ENCODE measurements at regions not wholly inside any gene's neighbourhood (a gene's known extent, or its start where the extent isn't known, plus 50 kb on each side); places are given as distances from the start of the nearest gene placed in this dataset.
"Not testable (repeated sequence)": the region's sequence is repeated elsewhere in the genome, so short reads cannot be mapped to it uniquely, and the experiment has no call there.

DNA sequence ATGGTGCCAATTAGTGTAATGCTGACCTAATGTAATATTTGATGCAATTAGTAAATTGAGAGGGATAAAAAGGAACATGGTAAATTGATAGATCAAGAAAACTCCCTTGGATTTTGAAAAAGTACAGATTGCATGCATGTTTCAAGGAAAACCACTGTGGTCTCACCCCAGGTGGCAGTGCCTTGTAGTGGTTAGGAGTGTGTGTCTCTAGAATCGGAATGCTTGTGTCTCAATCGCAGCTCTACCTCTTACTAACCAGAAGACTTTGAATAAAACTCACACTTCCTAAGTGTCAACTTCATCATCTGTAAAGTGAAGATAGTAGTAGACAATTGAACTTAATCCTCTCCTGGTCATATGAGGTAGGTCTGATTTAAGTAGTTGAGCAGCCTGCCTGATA lies 128.9 kb upstream of the GOT2 start:
- no peak overlapping the region for H3K4me3 ChIP-seq (ENCODE audit: low read depth, low read length)
- no peak for DNase-seq (ENCODE audit: low read depth)
- TF ChIP-seq CTCF (IDR thresholded peaks at IDR 0.05; ENCODE audit: insufficient read depth, low read depth, low read length): no peak

DNA sequence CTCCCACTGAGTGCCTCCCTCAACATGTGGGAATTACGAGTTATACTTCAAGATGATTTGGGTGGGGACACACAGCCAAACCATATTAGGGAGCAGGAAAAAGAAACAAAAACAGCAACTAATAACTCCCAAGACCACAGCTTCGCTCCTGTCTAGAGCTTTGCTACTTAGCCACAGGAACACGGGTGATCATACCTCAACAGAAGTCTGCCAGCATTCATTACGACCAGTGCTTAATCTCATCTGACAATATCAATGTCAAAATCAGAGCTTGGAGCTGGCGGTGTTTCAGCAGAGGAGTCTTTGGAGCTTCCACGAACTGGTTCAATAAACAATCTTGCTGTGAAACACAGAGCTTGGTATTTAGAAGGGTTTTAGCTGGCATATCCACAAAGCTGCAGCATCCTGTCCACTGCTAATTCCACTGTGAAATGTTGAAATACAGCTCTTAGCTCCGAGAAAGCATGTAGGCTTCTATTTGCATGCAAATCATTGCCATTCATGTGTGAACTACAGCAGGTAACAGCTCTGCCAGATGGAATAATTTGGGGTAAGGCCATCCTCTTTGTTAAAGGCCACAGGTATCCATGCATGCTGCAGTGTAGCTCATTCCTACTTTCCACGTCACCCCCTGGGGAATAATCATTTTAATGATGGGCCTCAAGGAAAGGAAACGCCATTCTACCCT lies 128.4 kb upstream of the GOT2 start:
- TF ChIP-seq CTCF (IDR thresholded peaks at IDR 0.05; ENCODE audit: insufficient read depth, low read depth, low read length): no peak
- DNase-seq (ENCODE audit: low read depth): no peak
- no peak overlapping the region for H3K4me3 ChIP-seq (ENCODE audit: low read depth, low read length)

GRCh38 chr16:58859958-58860669 lies 126.0 kb upstream of the GOT2 start:
- no peak for DNase-seq (ENCODE audit: low read depth)
- H3K4me3 ChIP-seq (ENCODE audit: low read depth, low read length): no peak overlapping the region
- TF ChIP-seq CTCF (IDR thresholded peaks at IDR 0.05; ENCODE audit: insufficient read depth, low read depth, low read length): no peak

DNA sequence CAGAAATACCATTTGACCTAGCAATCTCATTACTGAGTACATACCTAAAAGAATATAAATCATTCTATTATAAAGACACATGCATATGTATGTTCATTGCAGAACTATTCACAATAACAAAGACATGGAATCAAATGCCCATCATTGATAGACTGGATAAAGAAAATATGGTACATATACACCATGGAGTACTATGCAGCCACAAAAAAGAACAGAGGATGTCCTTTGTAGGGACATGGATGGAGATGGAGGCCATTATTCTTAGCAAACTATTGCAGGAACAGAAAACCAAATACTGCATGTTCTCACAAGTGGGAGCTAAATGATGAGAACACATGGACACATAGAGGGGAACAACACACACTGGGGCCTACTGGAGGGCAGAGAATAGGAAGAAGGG lies 124.5 kb upstream of the GOT2 start:
- DNase-seq (ENCODE audit: low read depth); H3K4me3 ChIP-seq (ENCODE audit: low read depth, low read length): not testable (repeated sequence)

GRCh38 chr16:58855291-58855863 lies 121.3 kb upstream of the GOT2 start:
- no peak for DNase-seq (ENCODE audit: low read depth)
- no peak for TF ChIP-seq CTCF (IDR thresholded peaks at IDR 0.05; ENCODE audit: insufficient read depth, low read depth, low read length)

DNA sequence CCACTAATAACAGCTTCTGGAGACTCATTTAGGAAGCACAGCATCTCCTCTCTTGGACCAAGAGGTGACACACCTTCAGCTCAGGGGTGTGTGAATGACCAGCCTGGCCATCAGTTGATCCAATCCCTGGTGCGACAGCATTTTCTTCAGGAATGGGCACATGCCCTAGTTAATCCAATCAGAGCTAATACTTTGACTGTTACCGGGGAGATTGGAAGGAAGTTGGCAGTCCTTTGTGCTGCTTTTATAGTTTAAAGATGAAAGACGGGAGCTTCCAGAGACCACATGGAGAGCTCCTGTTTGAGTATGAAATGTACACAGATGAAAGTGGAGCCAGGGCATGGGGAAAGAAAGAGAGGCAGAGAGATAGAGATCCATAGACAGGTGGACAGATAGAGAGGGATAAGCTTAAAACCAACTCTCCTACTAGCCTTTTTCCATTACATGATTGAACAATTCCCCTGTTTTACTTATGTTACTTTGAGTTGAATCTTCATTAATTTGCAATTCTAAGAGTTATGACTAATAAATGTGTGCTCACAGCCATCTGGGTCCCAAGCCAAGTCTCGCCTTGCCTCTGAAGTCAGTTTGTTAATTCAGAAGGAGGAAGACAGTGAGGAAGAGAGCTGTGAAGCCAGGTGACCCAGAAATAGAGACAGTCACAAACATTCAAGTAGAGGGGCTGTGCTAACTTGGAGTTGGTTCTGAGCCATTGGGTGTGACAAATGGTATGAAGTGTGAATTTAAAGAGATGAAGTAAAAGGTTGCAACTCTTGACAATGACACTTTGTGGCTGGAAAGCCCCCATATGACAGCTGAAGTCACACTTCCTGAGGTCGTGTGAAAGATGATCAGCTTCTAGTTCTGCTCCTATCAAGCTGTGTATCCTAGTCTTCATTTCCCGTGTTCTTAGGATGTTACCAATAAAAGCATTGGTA lies 120.0 kb upstream of the GOT2 start:
- TF ChIP-seq CTCF (IDR thresholded peaks at IDR 0.05; ENCODE audit: insufficient read depth, low read depth, low read length): no peak
- no peak overlapping the region for H3K4me3 ChIP-seq (ENCODE audit: low read depth, low read length)
- DNase-seq (ENCODE audit: low read depth): no peak

More at GRCh38 chr16:58855291-58855863, 121.3 kb upstream of the GOT2 start:
- H3K4me3 ChIP-seq (ENCODE audit: low read depth, low read length): no peak overlapping the region

GRCh38 chr16:58850678-58851020 lies 116.5 kb upstream of the GOT2 start:
- no peak for TF ChIP-seq CTCF (IDR thresholded peaks at IDR 0.05; ENCODE audit: insufficient read depth, low read depth, low read length)
- no peak for DNase-seq (ENCODE audit: low read depth)
- no peak overlapping the region for H3K4me3 ChIP-seq (ENCODE audit: low read depth, low read length)

Data from fibroblast of villous mesenchyme (primary cell).